ENCODE measurements at regions not wholly inside any gene's neighbourhood (a gene's known extent, or its start where the extent isn't known, plus 50 kb on each side); places are given as distances from the start of the nearest gene placed in this dataset.
"Not testable (repeated sequence)": the region's sequence is repeated elsewhere in the genome, so short reads cannot be mapped to it uniquely, and the experiment has no call there.

DNA sequence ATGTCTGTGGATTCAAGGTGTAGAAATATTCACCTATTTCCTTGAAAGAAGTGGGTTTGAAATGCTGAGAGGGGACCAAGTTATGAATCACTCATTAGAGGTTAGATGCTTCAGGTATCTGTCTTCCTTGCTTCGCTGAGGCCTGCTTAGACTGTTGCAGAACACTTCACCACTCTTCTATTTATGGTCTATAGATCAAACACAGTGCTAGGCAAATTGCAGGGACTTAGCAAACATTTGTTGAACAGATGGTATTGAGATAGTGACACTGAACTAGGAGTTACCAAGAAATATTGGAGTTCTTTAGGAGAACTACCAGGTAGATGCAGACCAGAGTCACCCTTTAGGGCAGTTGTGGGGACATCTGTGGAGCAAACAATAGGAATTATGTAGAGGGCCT lies 123.8 kb downstream of the RFPL4B start:
- DNase-seq, result no peak
- TF ChIP-seq, protein P1, sequence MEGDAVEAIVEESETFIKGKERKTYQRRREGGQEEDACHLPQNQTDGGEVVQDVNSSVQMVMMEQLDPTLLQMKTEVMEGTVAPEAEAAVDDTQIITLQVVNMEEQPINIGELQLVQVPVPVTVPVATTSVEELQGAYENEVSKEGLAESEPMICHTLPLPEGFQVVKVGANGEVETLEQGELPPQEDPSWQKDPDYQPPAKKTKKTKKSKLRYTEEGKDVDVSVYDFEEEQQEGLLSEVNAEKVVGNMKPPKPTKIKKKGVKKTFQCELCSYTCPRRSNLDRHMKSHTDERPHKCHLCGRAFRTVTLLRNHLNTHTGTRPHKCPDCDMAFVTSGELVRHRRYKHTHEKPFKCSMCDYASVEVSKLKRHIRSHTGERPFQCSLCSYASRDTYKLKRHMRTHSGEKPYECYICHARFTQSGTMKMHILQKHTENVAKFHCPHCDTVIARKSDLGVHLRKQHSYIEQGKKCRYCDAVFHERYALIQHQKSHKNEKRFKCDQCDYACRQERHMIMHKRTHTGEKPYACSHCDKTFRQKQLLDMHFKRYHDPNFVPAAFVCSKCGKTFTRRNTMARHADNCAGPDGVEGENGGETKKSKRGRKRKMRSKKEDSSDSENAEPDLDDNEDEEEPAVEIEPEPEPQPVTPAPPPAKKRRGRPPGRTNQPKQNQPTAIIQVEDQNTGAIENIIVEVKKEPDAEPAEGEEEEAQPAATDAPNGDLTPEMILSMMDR (IDR thresholded peaks at IDR 0.05), result no peak
- Mint-ChIP-seq H3K4me3 (no peak overlapping the region), H3K9me3 (no peaks in the 10 kb centered on the region), H3K27me3 (ENCODE audit: low read depth, poor library complexity) (no peaks in the 10 kb centered on the region), H3K36me3 (ENCODE audit: low read depth) (peaks cover 6% of the 10 kb centered on the region), H3K4me1 (peaks cover 36% of the 10 kb centered on the region), H3K27ac (peak overlapping the region; percentile 93)

- H3K36me3 Mint-ChIP-seq (ENCODE audit: low read depth), result peaks cover 6% of the 10 kb centered on the region
- no peak overlapping the region for H3K27ac Mint-ChIP-seq
- H3K27me3 Mint-ChIP-seq (ENCODE audit: low read depth, poor library complexity), result peaks cover 4% of the 10 kb centered on the region
- H3K9me3 Mint-ChIP-seq, result peaks cover 3% of the 10 kb centered on the region
- DNase-seq, result no peak
- no peak overlapping the region for H3K4me3 Mint-ChIP-seq
- H3K4me1 Mint-ChIP-seq, result peaks cover 21% of the 10 kb centered on the region
- TF ChIP-seq, protein P1 (IDR thresholded peaks at IDR 0.05), result no peak
Observed at GRCh38 chr6:112475083-112475482, 128.0 kb downstream of the RFPL4B start.

DNA sequence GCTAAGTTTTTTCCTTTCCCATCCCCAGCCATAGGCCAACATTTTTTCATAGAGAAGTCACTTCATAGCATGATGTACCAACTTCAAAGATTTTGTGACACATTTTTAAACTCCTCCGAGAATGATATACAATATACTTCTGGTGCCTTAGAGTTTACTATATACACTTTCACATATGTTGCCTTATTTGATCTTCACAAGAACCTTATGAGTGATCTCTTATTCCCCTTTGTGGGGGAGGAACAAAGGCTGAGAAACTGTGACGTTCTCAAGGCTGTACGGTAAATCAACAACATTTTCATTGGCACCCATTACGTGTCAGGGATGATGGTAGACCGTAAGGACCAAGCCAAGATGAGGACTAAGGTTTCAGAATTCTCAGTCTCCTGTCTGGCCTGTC lies 130.0 kb downstream of the RFPL4B start:
- H3K4me3 Mint-ChIP-seq, result no peak overlapping the region
- H3K4me1 Mint-ChIP-seq, result peaks cover under 1% of the 10 kb centered on the region
- no peak for DNase-seq
- H3K27me3 Mint-ChIP-seq (ENCODE audit: low read depth, poor library complexity), result peaks cover 4% of the 10 kb centered on the region
- H3K27ac Mint-ChIP-seq, result no peak overlapping the region
- no peaks in the 10 kb centered on the region for H3K36me3 Mint-ChIP-seq (ENCODE audit: low read depth)
- H3K9me3 Mint-ChIP-seq, result peaks cover 3% of the 10 kb centered on the region
- TF ChIP-seq, protein P1 (IDR thresholded peaks at IDR 0.05), result no peak

DNA sequence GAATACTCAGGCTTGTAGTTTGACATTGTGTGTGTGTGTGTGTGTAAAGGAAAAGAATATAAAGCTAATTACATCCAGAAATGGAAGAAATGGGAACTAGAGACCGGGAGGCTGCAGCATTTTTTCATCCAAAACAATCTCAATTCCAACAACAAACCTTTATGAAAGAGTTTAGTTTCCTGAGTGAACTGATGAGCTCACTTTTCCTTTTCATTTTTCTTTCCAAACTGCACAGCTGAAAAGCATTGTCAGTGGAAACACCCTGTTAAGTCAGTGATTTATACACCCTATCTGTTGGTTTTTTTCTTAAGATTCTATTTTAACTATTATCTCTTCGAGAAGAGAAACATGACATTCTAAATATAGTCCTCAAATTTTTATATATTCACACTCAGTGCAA lies 130.9 kb downstream of the RFPL4B start:
- peaks cover 3% of the 10 kb centered on the region for H3K9me3 Mint-ChIP-seq
- peaks cover 6% of the 10 kb centered on the region for H3K27me3 Mint-ChIP-seq (ENCODE audit: low read depth, poor library complexity)
- H3K36me3 Mint-ChIP-seq (ENCODE audit: low read depth), result no peaks in the 10 kb centered on the region
- no peak overlapping the region for H3K27ac Mint-ChIP-seq
- H3K4me3 Mint-ChIP-seq, result no peak overlapping the region
- TF ChIP-seq, protein P1 (IDR thresholded peaks at IDR 0.05), result no peak
- DNase-seq, result no peak
- H3K4me1 Mint-ChIP-seq, result no peaks in the 10 kb centered on the region

- not testable (repeated sequence) for H3K27me3 Mint-ChIP-seq (ENCODE audit: low read depth, poor library complexity); H3K9me3 Mint-ChIP-seq; H3K36me3 Mint-ChIP-seq (ENCODE audit: low read depth); DNase-seq; H3K4me1 Mint-ChIP-seq; H3K4me3 Mint-ChIP-seq
- H3K27ac Mint-ChIP-seq, result peak overlapping the region; percentile 64
Observed at GRCh38 chr6:112479975-112480374, 132.8 kb downstream of the RFPL4B start.

GRCh38 chr6:112480553-112480952 lies 133.4 kb downstream of the RFPL4B start:
- no peak for DNase-seq
- peaks cover 3% of the 10 kb centered on the region for H3K9me3 Mint-ChIP-seq
- peaks cover 6% of the 10 kb centered on the region for H3K27me3 Mint-ChIP-seq (ENCODE audit: low read depth, poor library complexity)
- no peak overlapping the region for H3K27ac Mint-ChIP-seq
- no peak overlapping the region for H3K4me3 Mint-ChIP-seq
- no peaks in the 10 kb centered on the region for H3K4me1 Mint-ChIP-seq
- TF ChIP-seq, protein P1 (IDR thresholded peaks at IDR 0.05), result no peak
- H3K36me3 Mint-ChIP-seq (ENCODE audit: low read depth), result no peaks in the 10 kb centered on the region

Data from nephron progenitor cell (in vitro differentiated cells).